ENCODE measurements at regions not wholly inside any gene's neighbourhood (a gene's known extent, or its start where the extent isn't known, plus 50 kb on each side); places are given as distances from the start of the nearest gene placed in this dataset.

DNA sequence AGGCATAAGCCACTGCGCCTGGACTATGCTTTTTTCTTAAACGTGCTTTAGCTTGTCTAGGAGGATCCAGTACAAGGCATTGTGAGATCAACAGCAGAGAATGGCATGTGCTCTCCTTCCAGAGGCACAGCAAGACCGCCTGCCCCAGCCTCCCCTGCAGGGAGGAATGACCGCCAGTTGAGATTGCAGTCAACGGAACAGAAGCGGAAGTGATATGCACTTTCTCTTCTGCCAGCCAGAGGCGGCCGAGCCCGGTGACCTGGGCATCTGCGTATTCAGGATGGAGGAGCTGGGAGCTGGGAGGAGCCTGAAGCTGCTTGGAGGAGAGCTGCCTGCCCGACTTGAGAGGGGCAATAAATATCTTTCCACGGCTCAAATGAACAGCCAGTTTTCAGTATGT, 243.0 kb downstream of the CTTN start:
- no peak overlapping the region for H3K27ac ChIP-seq (ENCODE audit: low read length)
- H3K4me3 ChIP-seq (ENCODE audit: low read length): no peak overlapping the region
- DNase-seq: no peak
- H3K27me3 ChIP-seq (ENCODE audit: control insufficient read depth, insufficient read depth, low read length): peaks cover 28% of the 10 kb centered on the region
- H3K36me3 ChIP-seq (ENCODE audit: control insufficient read depth, insufficient read depth, low read length): no peaks in the 10 kb centered on the region
- H3K4me1 ChIP-seq (ENCODE audit: control insufficient read depth, insufficient read depth, low read length): peaks cover 11% of the 10 kb centered on the region
- no peaks in the 10 kb centered on the region for H3K9me3 ChIP-seq (replicated peaks; ENCODE audit: control insufficient read depth, low read depth, low read length)
- WGBS (ENCODE audit: insufficient coverage): 25% methylated on average over 11 of the region's 12 CpGs

DNA sequence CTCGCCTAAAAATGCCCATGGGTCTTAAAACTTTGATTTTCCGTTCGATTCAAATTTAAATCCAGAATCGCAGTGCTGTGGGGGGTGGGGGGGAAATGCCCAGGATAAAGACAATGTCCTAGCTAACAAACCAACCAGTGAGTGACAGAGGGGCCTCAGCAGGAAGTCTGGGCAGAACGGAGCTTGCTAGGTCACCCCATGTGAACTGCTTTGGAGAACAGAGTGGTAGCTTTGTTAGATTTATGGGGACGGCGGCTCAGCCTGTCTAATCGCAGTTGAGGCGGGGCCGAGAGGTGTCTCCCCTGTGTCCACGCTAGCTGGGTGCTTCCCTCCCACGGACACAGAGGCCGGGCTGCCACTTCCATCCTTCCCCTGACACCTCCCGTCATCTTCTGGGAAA, 243.9 kb downstream of the CTTN start:
- Histone ChIP-seq H3K4me3 (ENCODE audit: low read length) (no peak overlapping the region), H3K36me3 (ENCODE audit: control insufficient read depth, insufficient read depth, low read length) (no peaks in the 10 kb centered on the region), H3K9me3 (replicated peaks; ENCODE audit: control insufficient read depth, low read depth, low read length) (no peaks in the 10 kb centered on the region), H3K4me1 (ENCODE audit: control insufficient read depth, insufficient read depth, low read length) (peaks cover 11% of the 10 kb centered on the region), H3K27ac (ENCODE audit: low read length) (no peak overlapping the region), H3K27me3 (ENCODE audit: control insufficient read depth, insufficient read depth, low read length) (peaks cover 30% of the 10 kb centered on the region)
- 72% methylated on average over 10 of the region's 14 CpGs for WGBS (ENCODE audit: insufficient coverage)
- no peak for DNase-seq

DNA sequence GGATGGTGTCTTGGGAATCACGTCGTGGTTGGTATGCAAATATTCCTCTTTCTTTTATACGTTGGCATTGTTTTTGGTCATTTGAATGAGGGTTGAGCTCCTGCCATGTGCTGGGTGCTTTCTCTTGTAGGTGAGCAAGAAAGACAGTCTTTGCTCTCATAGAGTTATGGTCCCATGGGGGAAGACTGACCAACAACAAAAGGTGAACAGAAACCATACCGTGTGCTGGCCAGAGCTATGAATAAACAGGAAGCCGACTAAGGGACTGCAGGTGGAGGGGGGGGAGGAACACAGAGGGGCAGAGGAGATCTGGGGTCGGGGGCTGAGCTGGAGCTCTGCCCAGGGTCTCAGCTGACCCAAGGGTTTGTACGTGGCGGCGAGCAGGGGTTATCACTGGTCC, 245.3 kb downstream of the CTTN start:
- 23% methylated on average over 3 of the region's 9 CpGs for WGBS (ENCODE audit: insufficient coverage)
- Histone ChIP-seq H3K4me3 (ENCODE audit: low read length) (no peak overlapping the region), H3K27ac (ENCODE audit: low read length) (no peak overlapping the region), H3K9me3 (replicated peaks; ENCODE audit: control insufficient read depth, low read depth, low read length) (no peaks in the 10 kb centered on the region), H3K27me3 (ENCODE audit: control insufficient read depth, insufficient read depth, low read length) (peaks cover 38% of the 10 kb centered on the region), H3K36me3 (ENCODE audit: control insufficient read depth, insufficient read depth, low read length) (no peaks in the 10 kb centered on the region), H3K4me1 (ENCODE audit: control insufficient read depth, insufficient read depth, low read length) (no peaks in the 10 kb centered on the region)
- DNase-seq: no peak

DNA sequence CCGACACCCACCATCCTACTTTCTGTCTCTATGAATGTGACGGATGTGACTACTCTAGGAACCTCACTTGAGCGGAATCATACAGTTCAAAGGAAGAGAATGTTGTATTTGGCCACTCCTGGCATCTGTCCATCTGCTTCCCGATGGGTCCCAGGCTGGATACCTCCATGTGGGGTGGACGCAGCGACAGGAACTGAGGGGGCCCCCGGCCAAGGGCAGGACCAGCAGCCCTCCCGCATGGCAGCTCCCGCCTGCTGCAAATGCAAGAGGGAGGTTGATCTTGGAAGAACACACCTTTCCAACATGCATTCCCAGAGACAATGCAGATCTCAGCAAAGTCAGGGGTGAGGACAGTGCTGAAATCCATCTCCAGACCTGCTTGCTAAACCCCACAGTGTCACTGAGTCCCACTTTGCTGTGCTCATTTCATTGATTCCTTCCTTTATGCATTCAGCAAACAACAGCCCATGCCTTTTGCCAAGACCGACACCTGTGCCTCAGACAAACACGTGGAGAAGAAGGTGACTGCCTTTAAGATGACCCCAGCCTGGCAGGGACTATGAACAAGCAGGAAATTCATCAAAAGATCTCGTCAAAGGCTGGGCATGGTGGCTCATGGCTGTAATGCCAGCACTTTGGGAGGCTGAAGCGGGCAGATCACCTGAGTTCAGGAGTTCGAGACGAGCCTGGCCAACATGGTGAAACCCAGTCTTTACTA, 246.2 kb downstream of the CTTN start:
- Histone ChIP-seq H3K27me3 (ENCODE audit: control insufficient read depth, insufficient read depth, low read length) (peaks cover 39% of the 10 kb centered on the region), H3K4me3 (ENCODE audit: low read length) (no peak overlapping the region), H3K27ac (ENCODE audit: low read length) (no peak overlapping the region), H3K36me3 (ENCODE audit: control insufficient read depth, insufficient read depth, low read length) (no peaks in the 10 kb centered on the region), H3K4me1 (ENCODE audit: control insufficient read depth, insufficient read depth, low read length) (no peaks in the 10 kb centered on the region), H3K9me3 (replicated peaks; ENCODE audit: control insufficient read depth, low read depth, low read length) (no peaks in the 10 kb centered on the region)
- WGBS (ENCODE audit: insufficient coverage): 68% methylated on average over 9 of the region's 15 CpGs
- no peak for DNase-seq

DNA sequence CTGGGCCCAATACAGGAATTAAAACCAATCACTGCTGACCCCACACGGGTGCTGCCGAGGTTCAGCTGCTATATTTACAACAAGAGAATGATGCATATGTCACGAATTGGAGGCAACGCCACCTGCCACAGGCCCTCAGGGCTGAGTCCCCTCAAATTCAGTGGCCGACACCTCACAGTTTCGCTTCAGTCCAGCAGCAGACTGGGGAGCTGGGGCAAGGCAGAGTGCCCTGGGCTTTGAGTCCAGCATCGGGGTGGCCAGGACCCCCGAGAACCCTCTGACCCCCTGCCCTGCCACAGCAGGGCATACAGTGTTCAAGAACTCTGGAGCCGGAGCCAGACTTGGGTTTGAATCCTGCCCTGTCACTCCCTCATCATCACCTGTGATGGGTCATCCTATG, 247.2 kb downstream of the CTTN start:
- 70% methylated on average over 9 of the region's 9 CpGs for WGBS (ENCODE audit: insufficient coverage)
- DNase-seq: no peak
- no peak overlapping the region for H3K27ac ChIP-seq (ENCODE audit: low read length)
- H3K36me3 ChIP-seq (ENCODE audit: control insufficient read depth, insufficient read depth, low read length): no peaks in the 10 kb centered on the region
- peaks cover 39% of the 10 kb centered on the region for H3K27me3 ChIP-seq (ENCODE audit: control insufficient read depth, insufficient read depth, low read length)
- no peaks in the 10 kb centered on the region for H3K9me3 ChIP-seq (replicated peaks; ENCODE audit: control insufficient read depth, low read depth, low read length)
- no peak overlapping the region for H3K4me3 ChIP-seq (ENCODE audit: low read length)
- no peaks in the 10 kb centered on the region for H3K4me1 ChIP-seq (ENCODE audit: control insufficient read depth, insufficient read depth, low read length)

DNA sequence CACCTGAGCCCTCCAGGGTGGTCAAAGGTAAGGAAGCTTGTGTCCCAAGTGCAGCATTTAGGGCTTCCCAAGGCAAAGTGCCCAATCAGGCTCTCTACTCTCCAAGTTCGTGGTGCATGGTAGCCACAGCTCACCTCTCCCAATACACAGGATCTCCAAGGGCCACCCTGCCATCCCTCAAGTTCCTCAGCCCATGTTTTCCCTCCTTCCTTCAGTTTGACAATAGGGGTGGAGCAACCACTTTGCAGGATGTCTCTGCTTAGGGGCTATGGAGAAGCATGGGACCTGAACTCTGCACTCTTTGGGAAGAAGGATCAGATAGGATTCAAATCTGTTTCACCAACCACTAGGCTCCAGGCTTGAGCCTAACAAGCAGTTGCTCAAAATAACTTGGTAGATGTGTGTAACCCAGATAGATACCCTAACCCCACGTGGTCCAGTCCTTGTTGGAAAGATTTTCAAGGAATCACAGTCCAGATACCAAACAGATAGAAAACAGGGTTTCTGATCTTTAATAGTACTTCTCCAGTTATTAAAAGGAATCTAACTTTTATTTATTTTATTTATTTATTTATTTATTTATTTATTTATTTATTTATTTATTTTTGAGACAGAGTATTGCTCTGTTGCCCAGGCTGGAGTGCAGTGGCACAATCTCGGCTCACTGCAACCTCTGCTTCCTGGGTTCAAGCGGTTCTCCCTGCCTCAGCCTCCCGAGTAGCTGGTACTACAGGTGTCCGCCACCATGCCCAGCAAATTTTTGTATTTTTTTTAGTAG, 248.1 kb downstream of the CTTN start:
- no peak for DNase-seq
- H3K9me3 ChIP-seq (replicated peaks; ENCODE audit: control insufficient read depth, low read depth, low read length): no peaks in the 10 kb centered on the region
- H3K4me3 ChIP-seq (ENCODE audit: low read length): no peak overlapping the region
- no peaks in the 10 kb centered on the region for H3K36me3 ChIP-seq (ENCODE audit: control insufficient read depth, insufficient read depth, low read length)
- no peak overlapping the region for H3K27ac ChIP-seq (ENCODE audit: low read length)
- no CpG with 5 or more reads among the region's 6 CpGs for WGBS (ENCODE audit: insufficient coverage)
- no peaks in the 10 kb centered on the region for H3K4me1 ChIP-seq (ENCODE audit: control insufficient read depth, insufficient read depth, low read length)
- H3K27me3 ChIP-seq (ENCODE audit: control insufficient read depth, insufficient read depth, low read length): peaks cover 37% of the 10 kb centered on the region

DNA sequence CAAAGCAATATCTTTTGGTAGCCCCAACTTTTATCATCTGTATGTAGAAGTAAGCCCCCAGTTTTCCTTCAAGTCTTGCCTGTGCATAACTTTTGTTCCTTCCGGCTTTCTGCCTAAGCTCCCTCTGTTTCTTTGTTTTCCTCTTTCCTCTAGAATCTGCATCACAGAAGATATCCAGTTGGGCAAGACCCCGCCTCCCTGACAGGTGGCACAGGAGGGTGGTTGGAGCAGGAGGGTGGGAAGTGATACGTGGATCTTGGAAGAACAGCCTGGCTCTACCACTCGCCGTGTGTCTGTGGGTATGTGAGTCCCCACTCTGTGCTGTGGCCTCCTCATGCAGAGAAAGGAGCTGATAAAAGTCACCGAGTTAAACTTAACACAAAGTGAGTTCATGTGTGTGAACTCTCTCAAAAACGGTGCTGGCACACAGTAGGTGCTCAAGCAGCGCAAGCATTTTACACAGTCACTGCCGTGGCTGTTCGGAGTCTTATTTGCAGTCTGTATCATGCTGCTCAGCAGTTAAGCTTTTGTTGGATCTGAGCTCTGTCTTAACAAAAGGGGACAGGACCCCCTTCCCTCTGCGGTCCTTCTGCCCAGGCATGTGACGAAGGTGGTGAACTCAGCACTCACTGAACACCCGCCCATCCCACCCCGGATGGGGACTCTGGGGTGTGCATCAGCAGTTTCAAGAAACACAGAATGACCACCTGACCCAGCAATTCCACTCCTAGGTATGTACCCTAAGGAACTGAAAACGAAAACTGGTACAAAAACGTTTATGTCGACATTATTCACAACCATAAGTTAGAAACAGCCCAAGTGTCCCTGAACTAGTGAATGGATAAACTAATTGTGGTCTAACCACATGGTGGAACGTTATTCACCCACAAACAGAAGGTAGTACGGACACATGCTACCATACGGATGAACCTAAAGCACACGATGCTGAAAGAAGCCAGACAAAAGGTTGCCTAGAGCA, 249.1 kb downstream of the CTTN start:
- no peak overlapping the region for H3K27ac ChIP-seq (ENCODE audit: low read length)
- no peaks in the 10 kb centered on the region for H3K9me3 ChIP-seq (replicated peaks; ENCODE audit: control insufficient read depth, low read depth, low read length)
- H3K4me3 ChIP-seq (ENCODE audit: low read length): no peak overlapping the region
- no peak for DNase-seq
- no peaks in the 10 kb centered on the region for H3K36me3 ChIP-seq (ENCODE audit: control insufficient read depth, insufficient read depth, low read length)
- H3K4me1 ChIP-seq (ENCODE audit: control insufficient read depth, insufficient read depth, low read length): no peaks in the 10 kb centered on the region
- peaks cover 27% of the 10 kb centered on the region for H3K27me3 ChIP-seq (ENCODE audit: control insufficient read depth, insufficient read depth, low read length)
- 27% methylated on average over 12 of the region's 21 CpGs for WGBS (ENCODE audit: insufficient coverage)

DNA sequence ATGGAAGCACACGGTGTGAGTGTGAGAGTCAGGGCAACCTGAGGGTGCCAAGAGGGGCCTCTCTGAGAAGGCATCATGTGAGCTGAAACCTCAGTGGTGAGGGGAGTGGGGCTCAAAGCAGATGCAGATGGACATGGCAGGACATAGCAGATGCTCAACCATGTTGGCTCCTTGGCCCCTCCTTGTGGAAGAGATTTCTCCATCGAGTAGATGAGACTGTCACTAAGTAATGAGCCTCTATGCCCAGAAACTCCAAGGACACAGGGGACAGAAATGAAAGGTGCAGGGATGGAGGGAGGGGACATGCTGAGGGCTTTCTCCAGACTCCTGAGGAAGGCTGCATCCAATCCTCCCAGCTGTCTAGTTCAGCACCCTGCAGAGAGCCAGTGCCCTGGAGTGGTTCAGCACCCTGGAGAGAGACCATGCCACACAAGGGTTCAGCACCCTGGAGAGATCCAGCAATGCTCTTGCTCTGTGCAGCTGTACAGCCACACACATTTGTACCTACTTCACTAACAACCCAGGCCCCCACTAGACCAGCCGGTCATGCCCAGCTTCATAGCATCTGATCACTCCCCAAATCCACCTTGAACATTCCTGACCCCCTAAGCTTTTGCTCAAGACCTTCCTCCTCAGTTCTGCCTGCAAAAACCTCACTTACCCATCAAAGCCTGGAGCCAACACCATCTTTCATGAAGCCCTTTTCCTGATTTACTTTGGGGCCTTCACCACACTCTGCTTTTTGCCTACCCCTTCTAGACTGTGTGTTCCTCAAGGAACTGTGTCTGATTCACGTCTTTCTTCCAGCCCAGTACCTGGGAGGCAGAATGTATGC, 252.0 kb downstream of the CTTN start:
- no peak overlapping the region for H3K27ac ChIP-seq (ENCODE audit: low read length)
- peak; percentile 88 for DNase-seq
- H3K36me3 ChIP-seq (ENCODE audit: control insufficient read depth, insufficient read depth, low read length): no peaks in the 10 kb centered on the region
- no peak overlapping the region for H3K4me3 ChIP-seq (ENCODE audit: low read length)
- WGBS (ENCODE audit: insufficient coverage): 39% methylated on average over 2 of the region's 4 CpGs
- peaks cover 20% of the 10 kb centered on the region for H3K27me3 ChIP-seq (ENCODE audit: control insufficient read depth, insufficient read depth, low read length)
- H3K9me3 ChIP-seq (replicated peaks; ENCODE audit: control insufficient read depth, low read depth, low read length): no peaks in the 10 kb centered on the region
- H3K4me1 ChIP-seq (ENCODE audit: control insufficient read depth, insufficient read depth, low read length): no peaks in the 10 kb centered on the region

DNA sequence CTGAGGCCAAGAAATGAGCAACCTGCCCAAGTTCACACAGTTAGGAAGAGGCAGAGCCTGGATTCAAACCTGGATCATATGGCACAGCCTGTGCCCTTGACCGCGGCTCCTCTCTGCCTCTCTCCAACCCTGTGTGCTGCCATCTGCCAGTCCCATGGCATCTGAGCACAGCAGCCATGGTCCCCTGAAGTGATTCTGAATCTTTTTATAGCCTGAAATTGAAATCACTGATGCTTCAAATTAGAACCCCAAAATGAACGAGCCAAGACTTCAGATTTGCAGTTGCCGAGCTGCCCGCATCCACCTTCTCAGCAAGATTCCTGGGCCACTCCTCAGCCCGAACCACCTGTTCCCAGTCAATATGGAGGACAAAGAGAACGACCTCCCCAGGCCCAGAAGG, 252.7 kb downstream of the CTTN start:
- Histone ChIP-seq H3K4me3 (ENCODE audit: low read length) (no peak overlapping the region), H3K4me1 (ENCODE audit: control insufficient read depth, insufficient read depth, low read length) (no peaks in the 10 kb centered on the region), H3K36me3 (ENCODE audit: control insufficient read depth, insufficient read depth, low read length) (no peaks in the 10 kb centered on the region), H3K27ac (ENCODE audit: low read length) (no peak overlapping the region), H3K9me3 (replicated peaks; ENCODE audit: control insufficient read depth, low read depth, low read length) (no peaks in the 10 kb centered on the region), H3K27me3 (ENCODE audit: control insufficient read depth, insufficient read depth, low read length) (peaks cover 15% of the 10 kb centered on the region)
- no peak for DNase-seq
- WGBS (ENCODE audit: insufficient coverage): 84% methylated on average over 7 of the region's 7 CpGs
